ENCODE measurements at regions not wholly inside any gene's neighbourhood (a gene's known extent, or its start where the extent isn't known, plus 50 kb on each side); places are given as distances from the start of the nearest gene placed in this dataset.

- no peak for DNase-seq
Measured at GRCh38 chr3:117746066-117746465, 1036.5 kb downstream of the TUSC7 start.

GRCh38 chr3:117748131-117748530, 1038.6 kb downstream of the TUSC7 start:
- no peak for DNase-seq

- no peak for DNase-seq
Measured at GRCh38 chr3:117750674-117751269, 1041.2 kb downstream of the TUSC7 start.

- no peak for DNase-seq
Measured at GRCh38 chr3:117751651-117752050, 1042.1 kb downstream of the TUSC7 start.

GRCh38 chr3:117752984-117753717, 1043.6 kb downstream of the TUSC7 start:
- no peak for DNase-seq

- no peak for DNase-seq
Measured at GRCh38 chr3:117754058-117754457, 1044.5 kb downstream of the TUSC7 start.

GRCh38 chr3:117754841-117755240, 1045.3 kb downstream of the TUSC7 start:
- no peak for DNase-seq

GRCh38 chr3:117756563-117756962, 1047.0 kb downstream of the TUSC7 start:
- DNase-seq, result no peak

GRCh38 chr3:117761703-117762620, 1052.4 kb downstream of the TUSC7 start:
- DNase-seq, result no peak

GRCh38 chr3:117762621-117763037, 1053.0 kb downstream of the TUSC7 start:
- DNase-seq, result no peak

- DNase-seq, result no peak
Measured at GRCh38 chr3:117763561-117763960, 1054.0 kb downstream of the TUSC7 start.

GRCh38 chr3:117768581-117768980, 1059.0 kb downstream of the TUSC7 start:
- no peak for DNase-seq

- no peak for DNase-seq
Measured at GRCh38 chr3:117774130-117774529, 1064.6 kb downstream of the TUSC7 start.

GRCh38 chr3:117786349-117786748, 1076.8 kb downstream of the TUSC7 start:
- no peak for DNase-seq

- no peak for DNase-seq
Measured at GRCh38 chr3:117788061-117788460, 1078.5 kb downstream of the TUSC7 start.

GRCh38 chr3:117788506-117788905, 1078.9 kb downstream of the TUSC7 start:
- no peak for DNase-seq

GRCh38 chr3:117790235-117790987, 1080.8 kb downstream of the TUSC7 start:
- no peak for DNase-seq

GRCh38 chr3:117793622-117794265, 1084.2 kb downstream of the TUSC7 start:
- DNase-seq, result no peak

- no peak for DNase-seq
Measured at GRCh38 chr3:117798221-117798620, 1088.6 kb downstream of the TUSC7 start.

GRCh38 chr3:117798687-117799386, 1089.3 kb downstream of the TUSC7 start:
- DNase-seq, result no peak

GRCh38 chr3:117799387-117799735, 1089.8 kb downstream of the TUSC7 start:
- no peak for DNase-seq

GRCh38 chr3:117801912-117802239, 1092.3 kb downstream of the TUSC7 start:
- DNase-seq, result no peak

Measured in activated T-cell treated with anti-CD3 and anti-CD28 coated beads, Interleukin-2, amount 50 U/mL, for 1 hour (primary cell).